ENCODE measurements at regions not wholly inside any gene's neighbourhood (a gene's known extent, or its start where the extent isn't known, plus 50 kb on each side); places are given as distances from the start of the nearest gene placed in this dataset.

DNA sequence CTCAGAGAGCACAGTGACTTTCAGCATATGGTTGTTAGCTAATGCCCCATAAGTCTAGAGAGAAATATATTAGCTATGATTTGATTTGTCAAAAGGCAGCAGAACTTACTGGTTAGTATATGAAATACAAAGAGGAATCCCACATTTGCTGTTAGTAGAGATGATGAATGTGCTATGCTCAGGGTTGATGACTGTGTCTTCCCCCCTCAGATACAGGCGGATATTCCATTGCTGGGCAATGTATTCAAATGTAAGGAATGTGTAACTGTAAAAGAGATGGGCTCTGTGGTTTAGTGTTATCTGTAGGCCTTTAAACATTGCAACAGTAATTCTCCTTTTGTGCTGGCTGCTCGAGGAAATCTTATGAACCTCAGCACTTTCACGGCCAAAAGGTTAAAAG is 528.9 kb upstream of the ARX start (continued):
- TF ChIP-seq, protein P1, sequence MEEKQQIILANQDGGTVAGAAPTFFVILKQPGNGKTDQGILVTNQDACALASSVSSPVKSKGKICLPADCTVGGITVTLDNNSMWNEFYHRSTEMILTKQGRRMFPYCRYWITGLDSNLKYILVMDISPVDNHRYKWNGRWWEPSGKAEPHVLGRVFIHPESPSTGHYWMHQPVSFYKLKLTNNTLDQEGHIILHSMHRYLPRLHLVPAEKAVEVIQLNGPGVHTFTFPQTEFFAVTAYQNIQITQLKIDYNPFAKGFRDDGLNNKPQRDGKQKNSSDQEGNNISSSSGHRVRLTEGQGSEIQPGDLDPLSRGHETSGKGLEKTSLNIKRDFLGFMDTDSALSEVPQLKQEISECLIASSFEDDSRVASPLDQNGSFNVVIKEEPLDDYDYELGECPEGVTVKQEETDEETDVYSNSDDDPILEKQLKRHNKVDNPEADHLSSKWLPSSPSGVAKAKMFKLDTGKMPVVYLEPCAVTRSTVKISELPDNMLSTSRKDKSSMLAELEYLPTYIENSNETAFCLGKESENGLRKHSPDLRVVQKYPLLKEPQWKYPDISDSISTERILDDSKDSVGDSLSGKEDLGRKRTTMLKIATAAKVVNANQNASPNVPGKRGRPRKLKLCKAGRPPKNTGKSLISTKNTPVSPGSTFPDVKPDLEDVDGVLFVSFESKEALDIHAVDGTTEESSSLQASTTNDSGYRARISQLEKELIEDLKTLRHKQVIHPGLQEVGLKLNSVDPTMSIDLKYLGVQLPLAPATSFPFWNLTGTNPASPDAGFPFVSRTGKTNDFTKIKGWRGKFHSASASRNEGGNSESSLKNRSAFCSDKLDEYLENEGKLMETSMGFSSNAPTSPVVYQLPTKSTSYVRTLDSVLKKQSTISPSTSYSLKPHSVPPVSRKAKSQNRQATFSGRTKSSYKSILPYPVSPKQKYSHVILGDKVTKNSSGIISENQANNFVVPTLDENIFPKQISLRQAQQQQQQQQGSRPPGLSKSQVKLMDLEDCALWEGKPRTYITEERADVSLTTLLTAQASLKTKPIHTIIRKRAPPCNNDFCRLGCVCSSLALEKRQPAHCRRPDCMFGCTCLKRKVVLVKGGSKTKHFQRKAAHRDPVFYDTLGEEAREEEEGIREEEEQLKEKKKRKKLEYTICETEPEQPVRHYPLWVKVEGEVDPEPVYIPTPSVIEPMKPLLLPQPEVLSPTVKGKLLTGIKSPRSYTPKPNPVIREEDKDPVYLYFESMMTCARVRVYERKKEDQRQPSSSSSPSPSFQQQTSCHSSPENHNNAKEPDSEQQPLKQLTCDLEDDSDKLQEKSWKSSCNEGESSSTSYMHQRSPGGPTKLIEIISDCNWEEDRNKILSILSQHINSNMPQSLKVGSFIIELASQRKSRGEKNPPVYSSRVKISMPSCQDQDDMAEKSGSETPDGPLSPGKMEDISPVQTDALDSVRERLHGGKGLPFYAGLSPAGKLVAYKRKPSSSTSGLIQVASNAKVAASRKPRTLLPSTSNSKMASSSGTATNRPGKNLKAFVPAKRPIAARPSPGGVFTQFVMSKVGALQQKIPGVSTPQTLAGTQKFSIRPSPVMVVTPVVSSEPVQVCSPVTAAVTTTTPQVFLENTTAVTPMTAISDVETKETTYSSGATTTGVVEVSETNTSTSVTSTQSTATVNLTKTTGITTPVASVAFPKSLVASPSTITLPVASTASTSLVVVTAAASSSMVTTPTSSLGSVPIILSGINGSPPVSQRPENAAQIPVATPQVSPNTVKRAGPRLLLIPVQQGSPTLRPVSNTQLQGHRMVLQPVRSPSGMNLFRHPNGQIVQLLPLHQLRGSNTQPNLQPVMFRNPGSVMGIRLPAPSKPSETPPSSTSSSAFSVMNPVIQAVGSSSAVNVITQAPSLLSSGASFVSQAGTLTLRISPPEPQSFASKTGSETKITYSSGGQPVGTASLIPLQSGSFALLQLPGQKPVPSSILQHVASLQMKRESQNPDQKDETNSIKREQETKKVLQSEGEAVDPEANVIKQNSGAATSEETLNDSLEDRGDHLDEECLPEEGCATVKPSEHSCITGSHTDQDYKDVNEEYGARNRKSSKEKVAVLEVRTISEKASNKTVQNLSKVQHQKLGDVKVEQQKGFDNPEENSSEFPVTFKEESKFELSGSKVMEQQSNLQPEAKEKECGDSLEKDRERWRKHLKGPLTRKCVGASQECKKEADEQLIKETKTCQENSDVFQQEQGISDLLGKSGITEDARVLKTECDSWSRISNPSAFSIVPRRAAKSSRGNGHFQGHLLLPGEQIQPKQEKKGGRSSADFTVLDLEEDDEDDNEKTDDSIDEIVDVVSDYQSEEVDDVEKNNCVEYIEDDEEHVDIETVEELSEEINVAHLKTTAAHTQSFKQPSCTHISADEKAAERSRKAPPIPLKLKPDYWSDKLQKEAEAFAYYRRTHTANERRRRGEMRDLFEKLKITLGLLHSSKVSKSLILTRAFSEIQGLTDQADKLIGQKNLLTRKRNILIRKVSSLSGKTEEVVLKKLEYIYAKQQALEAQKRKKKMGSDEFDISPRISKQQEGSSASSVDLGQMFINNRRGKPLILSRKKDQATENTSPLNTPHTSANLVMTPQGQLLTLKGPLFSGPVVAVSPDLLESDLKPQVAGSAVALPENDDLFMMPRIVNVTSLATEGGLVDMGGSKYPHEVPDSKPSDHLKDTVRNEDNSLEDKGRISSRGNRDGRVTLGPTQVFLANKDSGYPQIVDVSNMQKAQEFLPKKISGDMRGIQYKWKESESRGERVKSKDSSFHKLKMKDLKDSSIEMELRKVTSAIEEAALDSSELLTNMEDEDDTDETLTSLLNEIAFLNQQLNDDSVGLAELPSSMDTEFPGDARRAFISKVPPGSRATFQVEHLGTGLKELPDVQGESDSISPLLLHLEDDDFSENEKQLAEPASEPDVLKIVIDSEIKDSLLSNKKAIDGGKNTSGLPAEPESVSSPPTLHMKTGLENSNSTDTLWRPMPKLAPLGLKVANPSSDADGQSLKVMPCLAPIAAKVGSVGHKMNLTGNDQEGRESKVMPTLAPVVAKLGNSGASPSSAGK (IDR thresholded peaks at IDR 0.05) = no peak
- no peak for TF ChIP-seq CBX1 (IDR thresholded peaks at IDR 0.05; ENCODE audit: low read depth)
- TF ChIP-seq ZBTB17 (CRISPR knock-in tag; IDR thresholded peaks at IDR 0.05) = no peak
- TF ChIP-seq, protein P2, sequence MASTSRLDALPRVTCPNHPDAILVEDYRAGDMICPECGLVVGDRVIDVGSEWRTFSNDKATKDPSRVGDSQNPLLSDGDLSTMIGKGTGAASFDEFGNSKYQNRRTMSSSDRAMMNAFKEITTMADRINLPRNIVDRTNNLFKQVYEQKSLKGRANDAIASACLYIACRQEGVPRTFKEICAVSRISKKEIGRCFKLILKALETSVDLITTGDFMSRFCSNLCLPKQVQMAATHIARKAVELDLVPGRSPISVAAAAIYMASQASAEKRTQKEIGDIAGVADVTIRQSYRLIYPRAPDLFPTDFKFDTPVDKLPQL (IDR thresholded peaks at IDR 0.05; ENCODE audit: extremely low read depth, insufficient read length) = no peak
- no peak for TF ChIP-seq XRCC3 (IDR thresholded peaks at IDR 0.05)
- TF ChIP-seq BRD9 (IDR thresholded peaks at IDR 0.05; ENCODE audit: low read depth, partially characterized antibody) = no peak

Measured in K562 (cell line).